ENCODE measurements at regions not wholly inside any gene's neighbourhood (a gene's known extent, or its start where the extent isn't known, plus 50 kb on each side); places are given as distances from the start of the nearest gene placed in this dataset.

GRCh38 chr10:9986786-9987185 is 1030.9 kb upstream of the CELF2 start:
- TF ChIP-seq CREB5 (CRISPR knock-in tag; IDR thresholded peaks at IDR 0.05; ENCODE audit: low read depth) (no peak), TCF4 (CRISPR knock-in tag; IDR thresholded peaks at IDR 0.05; ENCODE audit: borderline replicate concordance) (no peak), ZNF70 (CRISPR knock-in tag; IDR thresholded peaks at IDR 0.05) (no peak), CSDC2 (CRISPR knock-in tag; IDR thresholded peaks at IDR 0.05) (no peak), POU6F1 (CRISPR knock-in tag; IDR thresholded peaks at IDR 0.05; ENCODE audit: borderline replicate concordance, low read depth) (no peak), RARB (CRISPR knock-in tag; IDR thresholded peaks at IDR 0.05) (no peak), TOX (CRISPR knock-in tag; IDR thresholded peaks at IDR 0.05; ENCODE audit: borderline replicate concordance) (no peak), CSRNP3 (CRISPR knock-in tag; IDR thresholded peaks at IDR 0.05) (no peak), BACH2 (CRISPR knock-in tag; IDR thresholded peaks at IDR 0.05; ENCODE audit: borderline replicate concordance) (no peak), ARNTL (CRISPR knock-in tag; IDR thresholded peaks at IDR 0.05; ENCODE audit: borderline replicate concordance, low read depth) (no peak), ZFP30 (CRISPR knock-in tag; IDR thresholded peaks at IDR 0.05) (no peak)
